WTC11 (cell line): ENCODE measurements at regions not wholly inside any gene's neighbourhood (a gene's known extent, or its start where the extent isn't known, plus 50 kb on each side); places are given as distances from the start of the nearest gene placed in this dataset.
A peak's percentile ranks its signal among the peaks of the same experiment; 100 is the strongest.

Experiments used
- ATAC-seq: fragments of 200-7000 bp; cut with Tn5 transposase; 2 replicates; pipeline ENCODE4 v1.10.0; 2021; ENCODE audit warnings: mild to moderate bottlenecking, moderate library complexity
- CTCF ChIA-PET: fragments of 300-600 bp; sonication (Branson Sonifier 250); formaldehyde crosslinking; loops from one replicate; lab custom pipeline; 2021; ENCODE audit warnings: antibody characterized with exemption; lab: Charles Lee
- POLR2A ChIA-PET: fragments of 350-600 bp; sonication (Branson Sonifier 250); formaldehyde crosslinking; loops from one replicate; lab custom pipeline; 2021; ENCODE audit warnings: antibody characterized with exemption; lab: Charles Lee
- DNase-seq: peaks from one replicate; pipeline ENCODE4 v3.0.0; 2021; ENCODE audit warnings: low spot score
- H3K27ac Mint-ChIP-seq: 2 replicates; pipeline ENCODE4 v1.8.0; 2021; ENCODE audit warnings: mixed read lengths
- H3K27me3 Mint-ChIP-seq: 2 replicates; pipeline ENCODE4 v1.8.0; 2021; ENCODE audit warnings: low read depth, mild to moderate bottlenecking, moderate library complexity, mixed read lengths
- H3K36me3 Mint-ChIP-seq: 2 replicates; pipeline ENCODE4 v1.8.0; 2021; ENCODE audit warnings: mixed read lengths
- H3K4me1 Mint-ChIP-seq: 2 replicates; pipeline ENCODE4 v1.8.0; 2022; ENCODE audit warnings: mixed read lengths
- H3K4me3 Mint-ChIP-seq: 2 replicates; pipeline ENCODE4 v1.8.0; 2021; ENCODE audit warnings: mild to moderate bottlenecking, moderate library complexity, mixed read lengths
- H3K9me3 Mint-ChIP-seq: 2 replicates; pipeline ENCODE4 v1.8.0; 2021; ENCODE audit warnings: mixed read lengths
- AR ChIP-seq: fragments of 250-450 bp; sonication (Bioruptor Pico); IDR thresholded peaks from 2 replicates; pipeline ENCODE4 v1.9.0; 2021; ENCODE audit warnings: mild to moderate bottlenecking
- ATF6 ChIP-seq: sonication (generic); formaldehyde crosslinking; IDR thresholded peaks from 2 replicates; pipeline ENCODE4 v1.8.1; 2023; ENCODE audit warnings: mild to moderate bottlenecking, missing genetic modification reagents
- CTCF ChIP-seq: fragments of 200-600 bp; IDR thresholded peaks from 2 replicates; pipeline ENCODE4 v1.8.0; 2022; ENCODE audit warnings: antibody characterized with exemption
- ETV6 ChIP-seq: sonication (generic); formaldehyde crosslinking; IDR thresholded peaks from 2 replicates; pipeline ENCODE4 v1.8.1; 2022; ENCODE audit warnings: mild to moderate bottlenecking, missing genetic modification reagents
- HMGA2 ChIP-seq: fragments of 250-450 bp; sonication (Bioruptor Pico); IDR thresholded peaks from 2 replicates; pipeline ENCODE4 v1.4.0; 2021; ENCODE audit warnings: mild to moderate bottlenecking, moderate library complexity
- IRF2 ChIP-seq: sonication (generic); formaldehyde crosslinking; IDR thresholded peaks from 2 replicates; pipeline ENCODE4 v1.8.0; 2022; ENCODE audit warnings: low read depth, missing genetic modification reagents, borderline replicate concordance
- NFATC4 ChIP-seq: fragments of 250-450 bp; sonication (Bioruptor Pico); IDR thresholded peaks from 2 replicates; pipeline ENCODE4 v1.9.0; 2021; ENCODE audit warnings: mild to moderate bottlenecking
- PRRX2 ChIP-seq: fragments of 250-450 bp; sonication (Bioruptor Pico); IDR thresholded peaks from 2 replicates; pipeline ENCODE4 v1.8.0; 2021; ENCODE audit warnings: mild to moderate bottlenecking
- SMAD3 ChIP-seq: sonication (generic); formaldehyde crosslinking; IDR thresholded peaks from 2 replicates; pipeline ENCODE4 v1.8.0; 2022; ENCODE audit warnings: missing genetic modification reagents, mild to moderate bottlenecking, borderline replicate concordance
- TEAD1 ChIP-seq: sonication (generic); formaldehyde crosslinking; IDR thresholded peaks from 2 replicates; pipeline ENCODE4 v1.8.0; 2022; ENCODE audit warnings: mild to moderate bottlenecking, missing genetic modification reagents
- ZBTB21 ChIP-seq: sonication (generic); formaldehyde crosslinking; IDR thresholded peaks from 2 replicates; pipeline ENCODE4 v1.8.1; 2023; ENCODE audit warnings: mild to moderate bottlenecking, missing genetic modification reagents, borderline replicate concordance
- ZNF138 ChIP-seq: sonication (generic); formaldehyde crosslinking; conservative IDR thresholded peaks from 2 replicates; pipeline ENCODE4 v1.8.1; 2022; ENCODE audit warnings: mild to moderate bottlenecking, moderate library complexity, missing genetic modification reagents
- ZNF232 ChIP-seq: sonication (generic); formaldehyde crosslinking; IDR thresholded peaks from 2 replicates; pipeline ENCODE4 v1.8.0; 2022; ENCODE audit warnings: mild to moderate bottlenecking, missing genetic modification reagents
- TF ChIP-seq, protein P1 (sequence below): sonication (generic); formaldehyde crosslinking; IDR thresholded peaks from 2 replicates; pipeline ENCODE4 v1.8.1; 2023; ENCODE audit warnings: mild to moderate bottlenecking, missing genetic modification reagents
- TF ChIP-seq, protein P2 (sequence below): sonication (generic); formaldehyde crosslinking; IDR thresholded peaks from 2 replicates; pipeline ENCODE4 v1.8.0; 2022; ENCODE audit warnings: mild to moderate bottlenecking, missing genetic modification reagents
- TF ChIP-seq, protein P3 (sequence below): sonication (generic); formaldehyde crosslinking; IDR thresholded peaks from 2 replicates; pipeline ENCODE4 v1.8.0; 2023; ENCODE audit warnings: missing genetic modification reagents, mild to moderate bottlenecking, borderline replicate concordance

GRCh38 chr5:2135354-2135753 lies 252.6 kb upstream of the IRX4 start:
- Mint-ChIP-seq H3K27me3 (no peaks in the 10 kb centered on the region; the same call in 1 of the 2 replicates), H3K4me3 (no peak overlapping the region), H3K27ac (no peak overlapping the region), H3K9me3 (no peaks in the 10 kb centered on the region), H3K36me3 (no peaks in the 10 kb centered on the region), H3K4me1 (no peaks in the 10 kb centered on the region)
- TF ChIP-seq CTCF (0 out of 2 replicates have a peak, but pooled peaks have one; percentile 20), TEAD1 (CRISPR knock-in tag) (no peak), PRRX2 (CRISPR knock-in tag) (no peak)
- TF ChIP-seq, protein P1, sequence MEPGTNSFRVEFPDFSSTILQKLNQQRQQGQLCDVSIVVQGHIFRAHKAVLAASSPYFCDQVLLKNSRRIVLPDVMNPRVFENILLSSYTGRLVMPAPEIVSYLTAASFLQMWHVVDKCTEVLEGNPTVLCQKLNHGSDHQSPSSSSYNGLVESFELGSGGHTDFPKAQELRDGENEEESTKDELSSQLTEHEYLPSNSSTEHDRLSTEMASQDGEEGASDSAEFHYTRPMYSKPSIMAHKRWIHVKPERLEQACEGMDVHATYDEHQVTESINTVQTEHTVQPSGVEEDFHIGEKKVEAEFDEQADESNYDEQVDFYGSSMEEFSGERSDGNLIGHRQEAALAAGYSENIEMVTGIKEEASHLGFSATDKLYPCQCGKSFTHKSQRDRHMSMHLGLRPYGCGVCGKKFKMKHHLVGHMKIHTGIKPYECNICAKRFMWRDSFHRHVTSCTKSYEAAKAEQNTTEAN (CRISPR knock-in tag), result no peak
- ChIA-PET POLR2A (no interaction called here), CTCF (interaction anchor here (1.5 kb wide), 1 partner anchor 17 kb away, joined by 3 read pairs; no protein-coding TSS in a partner anchor)
- peak; percentile 36; the same call in 1 of the 2 replicates for ATAC-seq
- DNase-seq, result no peak

DNA sequence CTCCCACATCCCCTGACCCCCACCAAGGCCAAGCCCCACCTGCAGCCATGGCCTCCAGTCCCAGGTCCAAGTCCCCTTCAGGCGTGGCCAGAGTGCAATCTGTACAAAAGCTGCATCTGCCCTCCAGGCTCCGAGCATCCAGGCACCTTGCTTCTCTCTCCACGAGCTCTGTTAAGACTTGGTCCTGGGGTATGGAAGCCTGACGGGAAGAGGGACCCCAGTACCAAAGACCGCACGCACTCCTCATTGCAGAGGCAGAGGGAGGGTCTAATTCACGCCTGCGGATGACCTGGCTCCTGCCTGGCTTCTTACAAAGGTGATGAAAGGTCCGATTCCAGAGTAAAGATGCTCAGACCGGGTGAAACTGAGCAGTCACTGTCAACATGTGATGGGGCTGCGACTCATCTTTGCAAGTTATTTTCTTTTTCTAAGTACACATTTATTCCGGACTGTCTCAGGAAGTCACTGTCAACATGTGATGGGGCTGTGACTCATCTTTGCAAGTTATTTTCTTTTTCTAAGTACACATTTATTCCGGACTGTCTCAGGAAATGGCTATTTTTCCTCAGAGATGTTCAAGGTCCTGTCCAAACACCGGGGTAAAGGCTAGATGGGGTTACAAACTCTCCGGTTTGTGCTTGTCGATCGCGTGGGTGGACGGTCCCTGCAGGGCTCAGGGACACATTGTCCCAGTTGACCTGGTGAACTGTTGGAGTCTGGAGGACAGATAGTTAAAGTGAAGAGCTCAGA lies 252.0 kb upstream of the IRX4 start:
- H3K27me3 Mint-ChIP-seq, result no peaks in the 10 kb centered on the region; the same call in 1 of the 2 replicates
- no peak overlapping the region for H3K4me3 Mint-ChIP-seq
- no peaks in the 10 kb centered on the region for H3K36me3 Mint-ChIP-seq
- POLR2A ChIA-PET, result no interaction called here
- DNase-seq, result no peak
- no peak for TF ChIP-seq NFATC4 (CRISPR knock-in tag)
- no peak for TF ChIP-seq PRRX2 (CRISPR knock-in tag)
- TF ChIP-seq ATF6 (CRISPR knock-in tag), result no peak
- no peak for TF ChIP-seq ZNF232 (CRISPR knock-in tag)
- TF ChIP-seq SMAD3 (CRISPR knock-in tag), result no peak
- no peak for TF ChIP-seq HMGA2 (CRISPR knock-in tag)
- H3K4me1 Mint-ChIP-seq, result no peaks in the 10 kb centered on the region; the same call in 1 of the 2 replicates
- ATAC-seq, result no peak
- no peak overlapping the region for H3K27ac Mint-ChIP-seq
- CTCF ChIA-PET, result interaction anchor here (1.5 kb wide), 1 partner anchor 17 kb away, joined by 3 read pairs; no protein-coding TSS in a partner anchor
- H3K9me3 Mint-ChIP-seq, result no peaks in the 10 kb centered on the region

DNA sequence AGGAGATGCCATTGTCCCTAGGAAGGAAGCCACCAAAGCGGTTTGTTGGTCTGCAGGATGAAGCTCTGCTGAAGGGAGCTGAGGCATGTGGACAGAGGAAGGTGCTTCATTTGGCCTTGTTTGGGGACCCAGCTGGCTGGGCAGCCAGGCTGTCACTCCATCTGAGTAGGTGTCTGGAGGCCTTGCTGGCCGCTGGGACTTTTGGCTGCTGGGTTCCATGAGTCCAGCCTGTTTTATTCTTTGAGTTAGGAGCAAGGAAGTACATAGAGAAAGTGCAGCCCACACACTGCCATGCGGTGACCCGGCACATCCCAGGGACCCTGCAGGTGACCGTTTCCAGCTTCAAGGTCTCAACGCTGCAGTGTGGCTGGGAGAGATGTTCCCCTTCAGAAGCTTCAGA lies 251.2 kb upstream of the IRX4 start:
- Mint-ChIP-seq H3K4me1 (peaks cover 3% of the 10 kb centered on the region; the same call in 1 of the 2 replicates), H3K27me3 (no peaks in the 10 kb centered on the region; the same call in 1 of the 2 replicates), H3K4me3 (no peak overlapping the region), H3K9me3 (no peaks in the 10 kb centered on the region), H3K27ac (no peak overlapping the region), H3K36me3 (no peaks in the 10 kb centered on the region)
- ChIA-PET POLR2A (no interaction called here), CTCF (interaction anchor here (1.3 kb wide), 1 partner anchor 15 kb away, joined by 3 read pairs; no protein-coding TSS in a partner anchor)
- ATAC-seq (no peak), DNase-seq (no peak)
- TF ChIP-seq IRF2 (CRISPR knock-in tag) (no peak), NFATC4 (CRISPR knock-in tag) (no peak), ETV6 (CRISPR knock-in tag) (no peak), ZNF138 (CRISPR knock-in tag) (no peak), AR (CRISPR knock-in tag) (no peak), ZBTB21 (no peak)
- TF ChIP-seq, protein P2, sequence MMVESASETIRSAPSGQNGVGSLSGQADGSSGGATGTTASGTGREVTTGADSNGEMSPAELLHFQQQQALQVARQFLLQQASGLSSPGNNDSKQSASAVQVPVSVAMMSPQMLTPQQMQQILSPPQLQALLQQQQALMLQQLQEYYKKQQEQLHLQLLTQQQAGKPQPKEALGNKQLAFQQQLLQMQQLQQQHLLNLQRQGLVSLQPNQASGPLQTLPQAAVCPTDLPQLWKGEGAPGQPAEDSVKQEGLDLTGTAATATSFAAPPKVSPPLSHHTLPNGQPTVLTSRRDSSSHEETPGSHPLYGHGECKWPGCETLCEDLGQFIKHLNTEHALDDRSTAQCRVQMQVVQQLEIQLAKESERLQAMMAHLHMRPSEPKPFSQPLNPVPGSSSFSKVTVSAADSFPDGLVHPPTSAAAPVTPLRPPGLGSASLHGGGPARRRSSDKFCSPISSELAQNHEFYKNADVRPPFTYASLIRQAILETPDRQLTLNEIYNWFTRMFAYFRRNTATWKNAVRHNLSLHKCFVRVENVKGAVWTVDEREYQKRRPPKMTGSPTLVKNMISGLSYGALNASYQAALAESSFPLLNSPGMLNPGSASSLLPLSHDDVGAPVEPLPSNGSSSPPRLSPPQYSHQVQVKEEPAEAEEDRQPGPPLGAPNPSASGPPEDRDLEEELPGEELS (CRISPR knock-in tag), result no peak
- TF ChIP-seq, protein P3, sequence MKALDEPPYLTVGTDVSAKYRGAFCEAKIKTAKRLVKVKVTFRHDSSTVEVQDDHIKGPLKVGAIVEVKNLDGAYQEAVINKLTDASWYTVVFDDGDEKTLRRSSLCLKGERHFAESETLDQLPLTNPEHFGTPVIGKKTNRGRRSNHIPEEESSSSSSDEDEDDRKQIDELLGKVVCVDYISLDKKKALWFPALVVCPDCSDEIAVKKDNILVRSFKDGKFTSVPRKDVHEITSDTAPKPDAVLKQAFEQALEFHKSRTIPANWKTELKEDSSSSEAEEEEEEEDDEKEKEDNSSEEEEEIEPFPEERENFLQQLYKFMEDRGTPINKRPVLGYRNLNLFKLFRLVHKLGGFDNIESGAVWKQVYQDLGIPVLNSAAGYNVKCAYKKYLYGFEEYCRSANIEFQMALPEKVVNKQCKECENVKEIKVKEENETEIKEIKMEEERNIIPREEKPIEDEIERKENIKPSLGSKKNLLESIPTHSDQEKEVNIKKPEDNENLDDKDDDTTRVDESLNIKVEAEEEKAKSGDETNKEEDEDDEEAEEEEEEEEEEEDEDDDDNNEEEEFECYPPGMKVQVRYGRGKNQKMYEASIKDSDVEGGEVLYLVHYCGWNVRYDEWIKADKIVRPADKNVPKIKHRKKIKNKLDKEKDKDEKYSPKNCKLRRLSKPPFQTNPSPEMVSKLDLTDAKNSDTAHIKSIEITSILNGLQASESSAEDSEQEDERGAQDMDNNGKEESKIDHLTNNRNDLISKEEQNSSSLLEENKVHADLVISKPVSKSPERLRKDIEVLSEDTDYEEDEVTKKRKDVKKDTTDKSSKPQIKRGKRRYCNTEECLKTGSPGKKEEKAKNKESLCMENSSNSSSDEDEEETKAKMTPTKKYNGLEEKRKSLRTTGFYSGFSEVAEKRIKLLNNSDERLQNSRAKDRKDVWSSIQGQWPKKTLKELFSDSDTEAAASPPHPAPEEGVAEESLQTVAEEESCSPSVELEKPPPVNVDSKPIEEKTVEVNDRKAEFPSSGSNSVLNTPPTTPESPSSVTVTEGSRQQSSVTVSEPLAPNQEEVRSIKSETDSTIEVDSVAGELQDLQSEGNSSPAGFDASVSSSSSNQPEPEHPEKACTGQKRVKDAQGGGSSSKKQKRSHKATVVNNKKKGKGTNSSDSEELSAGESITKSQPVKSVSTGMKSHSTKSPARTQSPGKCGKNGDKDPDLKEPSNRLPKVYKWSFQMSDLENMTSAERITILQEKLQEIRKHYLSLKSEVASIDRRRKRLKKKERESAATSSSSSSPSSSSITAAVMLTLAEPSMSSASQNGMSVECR (CRISPR knock-in tag), result no peak
